COLO668 (cell line): ENCODE measurements at regions not wholly inside any gene's neighbourhood (a gene's known extent, or its start where the extent isn't known, plus 50 kb on each side); places are given as distances from the start of the nearest gene placed in this dataset.

ENCODE experiments used
- DNase-seq: peaks from one replicate; lab custom pipeline; 2025; ENCODE audit not compliant: unreplicated experiment; lab: John Stamatoyannopoulos, UW

GRCh38 chr10:128694168-128694850, 568.1 kb upstream of the MKI67 start:
- DNase-seq: no peak

- no peak for DNase-seq
Measured at GRCh38 chr10:128694851-128695725, 568.9 kb upstream of the MKI67 start.

- DNase-seq: no peak
Measured at GRCh38 chr10:128695931-128696330, 569.7 kb upstream of the MKI67 start.

- DNase-seq: no peak
Measured at GRCh38 chr10:128697437-128697836, 571.2 kb upstream of the MKI67 start.

GRCh38 chr10:128701381-128701780, 575.2 kb upstream of the MKI67 start:
- no peak for DNase-seq

GRCh38 chr10:128701837-128702236, 575.6 kb upstream of the MKI67 start:
- no peak for DNase-seq

GRCh38 chr10:128704716-128705115, 578.5 kb upstream of the MKI67 start:
- no peak for DNase-seq

- DNase-seq: no peak
Measured at GRCh38 chr10:128708182-128708581, 582.0 kb upstream of the MKI67 start.

GRCh38 chr10:128709686-128710085, 583.5 kb upstream of the MKI67 start:
- DNase-seq: no peak

- no peak for DNase-seq
Measured at GRCh38 chr10:128710098-128710797, 584.0 kb upstream of the MKI67 start.

- no peak for DNase-seq
Measured at GRCh38 chr10:128710798-128711183, 584.6 kb upstream of the MKI67 start.

- DNase-seq: no peak
Measured at GRCh38 chr10:128711806-128712205, 585.6 kb upstream of the MKI67 start.

- DNase-seq: no peak
Measured at GRCh38 chr10:128712661-128713400, 586.6 kb upstream of the MKI67 start.

- DNase-seq: no peak
Measured at GRCh38 chr10:128713471-128713870, 587.2 kb upstream of the MKI67 start.

- DNase-seq: no peak
Measured at GRCh38 chr10:128713874-128714570, 587.8 kb upstream of the MKI67 start.

- DNase-seq: no peak
Measured at GRCh38 chr10:128714644-128715415, 588.6 kb upstream of the MKI67 start.

GRCh38 chr10:128716181-128716580, 590.0 kb upstream of the MKI67 start:
- no peak for DNase-seq

- no peak for DNase-seq
Measured at GRCh38 chr10:128721963-128722445, 595.8 kb upstream of the MKI67 start.

- DNase-seq: no peak
Measured at GRCh38 chr10:128722947-128723346, 596.7 kb upstream of the MKI67 start.
